Mesenteric fat pad (tissue), 1 donor: ENCODE measurements at regions not wholly inside any gene's neighbourhood (a gene's known extent, or its start where the extent isn't known, plus 50 kb on each side); places are given as distances from the start of the nearest gene placed in this dataset.
A peak's percentile ranks its signal among the peaks of the same experiment; 100 is the strongest.

Experiments used
- DNase-seq: peaks from one replicate; pipeline ENCODE4 v3.0.0-alpha.2; 2020; ENCODE audit warnings: low spot score
- donor health status: DM: yes; HTN: yes; CAD: no.

- DNase-seq = no peak
Observed at GRCh38 chr1:37270639-37271038, 203.7 kb upstream of the ZC3H12A start.

- no peak for DNase-seq
Observed at GRCh38 chr1:37272626-37273025, 201.8 kb upstream of the ZC3H12A start.

- DNase-seq = no peak
Observed at GRCh38 chr1:37274486-37274885, 199.9 kb upstream of the ZC3H12A start.

- peak; percentile 55 for DNase-seq
Observed at GRCh38 chr1:37274938-37275631, 199.3 kb upstream of the ZC3H12A start.

- no peak for DNase-seq
Observed at GRCh38 chr1:37277366-37277765, 197.0 kb upstream of the ZC3H12A start.

GRCh38 chr1:37281354-37281753, 193.0 kb upstream of the ZC3H12A start:
- no peak for DNase-seq

GRCh38 chr1:37282764-37283163, 191.6 kb upstream of the ZC3H12A start:
- DNase-seq = no peak

GRCh38 chr1:37284053-37284452, 190.3 kb upstream of the ZC3H12A start:
- no peak for DNase-seq

GRCh38 chr1:37286881-37287280, 187.5 kb upstream of the ZC3H12A start:
- no peak for DNase-seq

- DNase-seq = no peak
Observed at GRCh38 chr1:37288900-37289299, 185.5 kb upstream of the ZC3H12A start.

- no peak for DNase-seq
Observed at GRCh38 chr1:37290718-37291117, 183.7 kb upstream of the ZC3H12A start.

GRCh38 chr1:37292789-37293188, 181.6 kb upstream of the ZC3H12A start:
- DNase-seq = no peak

GRCh38 chr1:37294096-37294495, 180.3 kb upstream of the ZC3H12A start:
- DNase-seq = no peak

GRCh38 chr1:37294529-37294928, 179.9 kb upstream of the ZC3H12A start:
- DNase-seq = no peak

GRCh38 chr1:37298769-37299168, 175.6 kb upstream of the ZC3H12A start:
- DNase-seq = no peak

GRCh38 chr1:37299216-37299615, 175.2 kb upstream of the ZC3H12A start:
- DNase-seq = no peak

- no peak for DNase-seq
Observed at GRCh38 chr1:37303884-37304574, 170.4 kb upstream of the ZC3H12A start.

GRCh38 chr1:37305108-37305507, 169.3 kb upstream of the ZC3H12A start:
- no peak for DNase-seq

GRCh38 chr1:37305841-37306240, 168.5 kb upstream of the ZC3H12A start:
- DNase-seq = no peak

GRCh38 chr1:37306461-37306860, 167.9 kb upstream of the ZC3H12A start:
- no peak for DNase-seq

- no peak for DNase-seq
Observed at GRCh38 chr1:37306871-37307270, 167.5 kb upstream of the ZC3H12A start.

- no peak for DNase-seq
Observed at GRCh38 chr1:37308031-37308960, 166.1 kb upstream of the ZC3H12A start.
